GM12892 (cell line): ENCODE measurements at regions not wholly inside any gene's neighbourhood (a gene's known extent, or its start where the extent isn't known, plus 50 kb on each side); places are given as distances from the start of the nearest gene placed in this dataset.

Experiments used
- POLR2A ChIP-seq: IDR thresholded peaks from 2 replicates; pipeline ENCODE4 v1.6.1; 2011; ENCODE audit warnings: low read depth, low read length, control low read depth
- POLR2AphosphoS5 ChIP-seq: IDR thresholded peaks from 2 replicates; pipeline ENCODE4 v1.6.1; 2011; ENCODE audit warnings: low read depth, low read length, control low read depth

DNA sequence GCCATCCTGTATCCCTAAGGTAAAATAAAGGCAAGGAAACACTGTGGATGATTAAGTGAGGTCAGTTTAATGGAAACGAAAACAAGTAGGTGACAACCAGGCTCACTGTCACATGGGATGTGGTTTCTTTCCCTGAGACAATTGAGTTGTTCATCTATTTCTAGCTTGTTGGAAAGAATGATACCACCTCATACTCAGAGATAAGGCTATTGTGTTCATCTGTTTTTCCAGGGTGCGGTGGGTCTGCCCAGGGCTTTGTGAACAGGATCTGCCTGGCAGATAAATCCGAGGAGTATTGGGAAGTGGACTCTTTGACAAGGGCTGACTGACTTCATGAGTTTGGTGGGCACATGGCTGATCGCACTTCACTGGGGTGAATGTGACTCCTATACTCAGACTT lies 80.8 kb upstream of the TIAM2 start:
- TF ChIP-seq POLR2A (no peak), POLR2AphosphoS5 (no peak)
